PC-9 (cell line): ENCODE measurements at regions not wholly inside any gene's neighbourhood (a gene's known extent, or its start where the extent isn't known, plus 50 kb on each side); places are given as distances from the start of the nearest gene placed in this dataset.

Experiments used
- EZH2 ChIP-seq: fragments of 200-600 bp; sonication (generic); IDR thresholded peaks from 2 replicates; pipeline ENCODE4 v1.8.0; 2017; ENCODE audit warnings: antibody characterized with exemption, low read depth
- TF ChIP-seq, protein P1 (sequence below): fragments of 200-600 bp; sonication (generic); conservative IDR thresholded peaks from 2 replicates; pipeline ENCODE4 v1.6.1; 2017; ENCODE audit warnings: mixed run types, antibody characterized with exemption, mild to moderate bottlenecking, moderate library complexity

DNA sequence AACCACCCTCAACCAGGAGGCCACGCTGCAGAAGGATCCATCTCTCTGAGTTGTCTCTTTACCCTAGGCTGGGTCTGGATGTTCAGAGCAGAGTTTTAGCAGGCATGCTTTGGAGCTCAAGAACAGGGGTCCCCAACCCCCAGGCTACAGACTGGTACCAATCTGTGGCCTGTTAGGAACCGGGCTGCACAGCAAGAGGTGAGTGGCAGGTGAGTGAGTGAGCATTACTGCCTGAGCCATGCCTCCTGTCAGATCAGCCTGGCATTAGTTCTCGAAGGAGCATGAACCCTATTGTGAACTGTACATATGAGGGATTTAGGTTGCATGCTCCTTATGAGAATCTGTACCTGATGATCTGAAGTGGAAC, 172.5 kb downstream of the UXS1 start:
- TF ChIP-seq, protein P1, sequence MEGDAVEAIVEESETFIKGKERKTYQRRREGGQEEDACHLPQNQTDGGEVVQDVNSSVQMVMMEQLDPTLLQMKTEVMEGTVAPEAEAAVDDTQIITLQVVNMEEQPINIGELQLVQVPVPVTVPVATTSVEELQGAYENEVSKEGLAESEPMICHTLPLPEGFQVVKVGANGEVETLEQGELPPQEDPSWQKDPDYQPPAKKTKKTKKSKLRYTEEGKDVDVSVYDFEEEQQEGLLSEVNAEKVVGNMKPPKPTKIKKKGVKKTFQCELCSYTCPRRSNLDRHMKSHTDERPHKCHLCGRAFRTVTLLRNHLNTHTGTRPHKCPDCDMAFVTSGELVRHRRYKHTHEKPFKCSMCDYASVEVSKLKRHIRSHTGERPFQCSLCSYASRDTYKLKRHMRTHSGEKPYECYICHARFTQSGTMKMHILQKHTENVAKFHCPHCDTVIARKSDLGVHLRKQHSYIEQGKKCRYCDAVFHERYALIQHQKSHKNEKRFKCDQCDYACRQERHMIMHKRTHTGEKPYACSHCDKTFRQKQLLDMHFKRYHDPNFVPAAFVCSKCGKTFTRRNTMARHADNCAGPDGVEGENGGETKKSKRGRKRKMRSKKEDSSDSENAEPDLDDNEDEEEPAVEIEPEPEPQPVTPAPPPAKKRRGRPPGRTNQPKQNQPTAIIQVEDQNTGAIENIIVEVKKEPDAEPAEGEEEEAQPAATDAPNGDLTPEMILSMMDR = no peak
- no peak for TF ChIP-seq EZH2
